ENCODE measurements at regions not wholly inside any gene's neighbourhood (a gene's known extent, or its start where the extent isn't known, plus 50 kb on each side); places are given as distances from the start of the nearest gene placed in this dataset.
"Not testable (repeated sequence)": the region's sequence is repeated elsewhere in the genome, so short reads cannot be mapped to it uniquely, and the experiment has no call there.

- Histone ChIP-seq H3K9me3 (ENCODE audit: low read depth, low read length, poor library complexity, severe bottlenecking) (no peaks in the 10 kb centered on the region), H3K27ac (ENCODE audit: low read depth, low read length, poor library complexity, severe bottlenecking) (no peak overlapping the region), H3K4me1 (ENCODE audit: insufficient read depth, low read length, poor library complexity, severe bottlenecking) (no peaks in the 10 kb centered on the region), H3K27me3 (replicated peaks; ENCODE audit: insufficient read depth, low read depth, low read length, poor library complexity) (peaks cover 11% of the 10 kb centered on the region), H3K36me3 (ENCODE audit: insufficient read depth, low read length, poor library complexity, severe bottlenecking) (no peaks in the 10 kb centered on the region), H3K4me3 (ENCODE audit: low read depth, low read length, poor library complexity, severe bottlenecking) (no peak overlapping the region)
- no peak for TF ChIP-seq EZH2 (IDR thresholded peaks at IDR 0.05; ENCODE audit: borderline replicate concordance, low read depth, low read length, poor library complexity, severe bottlenecking)
- no peak for TF ChIP-seq CTCF (conservative IDR thresholded peaks at IDR 0.05; ENCODE audit: low read depth, low read length)
- DNase-seq (ENCODE audit: low spot score), result no peak
- ChIA-PET CTCF (no interaction called here), POLR2A (ENCODE audit: low non-redundant PET) (no interaction called here)
- intact Hi-C loops (cut with micrococcal nuclease; ENCODE audit: unreplicated experiment), result no loop called here
- no TSS peak for BruUV-seq (replicated peaks)
These were observed 197.5 kb downstream of the FRK start for GRCh38 chr6:115863211-115863610.

GRCh38 chr6:115861658-115862057 is 199.0 kb downstream of the FRK start:
- POLR2A ChIA-PET (ENCODE audit: low non-redundant PET); CTCF ChIA-PET; BruUV-seq (replicated peaks): not testable (repeated sequence)

GRCh38 chr6:115859577-115859976 is 201.1 kb downstream of the FRK start:
- H3K4me1 ChIP-seq (ENCODE audit: insufficient read depth, low read length, poor library complexity, severe bottlenecking); BruUV-seq (replicated peaks); DNase-seq (ENCODE audit: low spot score); H3K36me3 ChIP-seq (ENCODE audit: insufficient read depth, low read length, poor library complexity, severe bottlenecking); intact Hi-C loops (cut with micrococcal nuclease; ENCODE audit: unreplicated experiment); H3K27ac ChIP-seq (ENCODE audit: low read depth, low read length, poor library complexity, severe bottlenecking); CTCF ChIA-PET; H3K9me3 ChIP-seq (ENCODE audit: low read depth, low read length, poor library complexity, severe bottlenecking); H3K4me3 ChIP-seq (ENCODE audit: low read depth, low read length, poor library complexity, severe bottlenecking): not testable (repeated sequence)
- POLR2A ChIA-PET (ENCODE audit: low non-redundant PET), result interaction anchor here (0.7 kb wide), 1 partner anchor 649 kb away, joined by 8 read pairs; no protein-coding TSS in a partner anchor
- H3K27me3 ChIP-seq (replicated peaks; ENCODE audit: insufficient read depth, low read depth, low read length, poor library complexity), result peaks cover 11% of the 10 kb centered on the region

More at GRCh38 chr6:115861658-115862057, 199.0 kb downstream of the FRK start:
- H3K9me3 ChIP-seq (ENCODE audit: low read depth, low read length, poor library complexity, severe bottlenecking); intact Hi-C loops (cut with micrococcal nuclease; ENCODE audit: unreplicated experiment); H3K27ac ChIP-seq (ENCODE audit: low read depth, low read length, poor library complexity, severe bottlenecking); DNase-seq (ENCODE audit: low spot score); H3K4me1 ChIP-seq (ENCODE audit: insufficient read depth, low read length, poor library complexity, severe bottlenecking); H3K4me3 ChIP-seq (ENCODE audit: low read depth, low read length, poor library complexity, severe bottlenecking); H3K36me3 ChIP-seq (ENCODE audit: insufficient read depth, low read length, poor library complexity, severe bottlenecking): not testable (repeated sequence)
- H3K27me3 ChIP-seq (replicated peaks; ENCODE audit: insufficient read depth, low read depth, low read length, poor library complexity), result peaks cover 11% of the 10 kb centered on the region

- intact Hi-C loops (cut with micrococcal nuclease; ENCODE audit: unreplicated experiment), result no loop called here
- H3K4me1 ChIP-seq (ENCODE audit: insufficient read depth, low read length, poor library complexity, severe bottlenecking), result no peaks in the 10 kb centered on the region
- CTCF ChIA-PET, result no interaction called here
- no TSS peak for BruUV-seq (replicated peaks)
- TF ChIP-seq CTCF (conservative IDR thresholded peaks at IDR 0.05; ENCODE audit: low read depth, low read length), result no peak
- TF ChIP-seq EZH2 (IDR thresholded peaks at IDR 0.05; ENCODE audit: borderline replicate concordance, low read depth, low read length, poor library complexity, severe bottlenecking), result no peak
- POLR2A ChIA-PET (ENCODE audit: low non-redundant PET), result no interaction called here
- no peak overlapping the region for H3K27ac ChIP-seq (ENCODE audit: low read depth, low read length, poor library complexity, severe bottlenecking)
- H3K27me3 ChIP-seq (replicated peaks; ENCODE audit: insufficient read depth, low read depth, low read length, poor library complexity), result no peaks in the 10 kb centered on the region
- H3K9me3 ChIP-seq (ENCODE audit: low read depth, low read length, poor library complexity, severe bottlenecking), result no peaks in the 10 kb centered on the region
- H3K36me3 ChIP-seq (ENCODE audit: insufficient read depth, low read length, poor library complexity, severe bottlenecking), result no peaks in the 10 kb centered on the region
- H3K4me3 ChIP-seq (ENCODE audit: low read depth, low read length, poor library complexity, severe bottlenecking), result no peak overlapping the region
- DNase-seq (ENCODE audit: low spot score), result no peak
These were observed 205.6 kb downstream of the FRK start for GRCh38 chr6:115854866-115855665.

All from A673 (cell line).